Lower lobe of right lung (tissue), 2 donors: ENCODE measurements at regions not wholly inside any gene's neighbourhood (a gene's known extent, or its start where the extent isn't known, plus 50 kb on each side); places are given as distances from the start of the nearest gene placed in this dataset.
A peak's percentile ranks its signal among the peaks of the same experiment; 100 is the strongest.
"Not testable (repeated sequence)": the region's sequence is repeated elsewhere in the genome, so short reads cannot be mapped to it uniquely, and the experiment has no call there.

Experiments used
- ATAC-seq, 2 donors: fragments of 200-7000 bp; cut with Tn5 transposase; one replicate each; pipeline ENCODE4 v1.9.1; 2020 to 2022; ENCODE audit warnings: mild to moderate bottlenecking in 2 of 2, moderate library complexity in 2 of 2
- DNase-seq: peaks from one replicate; pipeline ENCODE4 v3.0.0-alpha.2; 2020
- H3K27ac ChIP-seq: fragments of 200-600 bp; one replicate; pipeline ENCODE4 v1.8.0; 2022
- H3K27me3 ChIP-seq: fragments of 200-600 bp; one replicate; pipeline ENCODE4 v1.8.0; 2022; ENCODE audit warnings: low read depth
- H3K36me3 ChIP-seq: fragments of 200-600 bp; one replicate; pipeline ENCODE4 v1.8.0; 2022; ENCODE audit warnings: mild to moderate bottlenecking
- H3K4me1 ChIP-seq: fragments of 200-600 bp; one replicate; pipeline ENCODE4 v1.8.0; 2022
- H3K4me3 ChIP-seq: fragments of 200-600 bp; one replicate; pipeline ENCODE4 v1.8.0; 2022; ENCODE audit warnings: mild to moderate bottlenecking
- H3K9me3 ChIP-seq: fragments of 200-600 bp; one replicate; pipeline ENCODE4 v1.8.0; 2022
- intact Hi-C: fragments of 100-400 bp; cut with DNase I; formaldehyde crosslinking; loops from one replicate; pipeline ENCODE4 v1.11.0; 2022
- TF ChIP-seq, protein P1 (sequence below): fragments of 200-600 bp; IDR thresholded peaks from one replicate; pipeline ENCODE4 v1.8.0; 2022; ENCODE audit warnings: antibody characterized with exemption, mild to moderate bottlenecking
- donor health status: DM: no; HTN: yes; CAD: no; lungs with severe emphysema.

GRCh38 chr20:25987073-25987927 lies 290.6 kb upstream of the ZNF337 start:
- Histone ChIP-seq H3K9me3 (no peaks in the 10 kb centered on the region), H3K4me1 (no peaks in the 10 kb centered on the region), H3K27me3 (peaks cover 5% of the 10 kb centered on the region), H3K4me3 (peak overlapping the region; percentile 50), H3K36me3 (no peaks in the 10 kb centered on the region), H3K27ac (no peak overlapping the region)
- intact Hi-C loops = no loop called here
- DNase-seq (peak; percentile 53), ATAC-seq (peak; percentile 56 to 65)
- TF ChIP-seq, protein P1, sequence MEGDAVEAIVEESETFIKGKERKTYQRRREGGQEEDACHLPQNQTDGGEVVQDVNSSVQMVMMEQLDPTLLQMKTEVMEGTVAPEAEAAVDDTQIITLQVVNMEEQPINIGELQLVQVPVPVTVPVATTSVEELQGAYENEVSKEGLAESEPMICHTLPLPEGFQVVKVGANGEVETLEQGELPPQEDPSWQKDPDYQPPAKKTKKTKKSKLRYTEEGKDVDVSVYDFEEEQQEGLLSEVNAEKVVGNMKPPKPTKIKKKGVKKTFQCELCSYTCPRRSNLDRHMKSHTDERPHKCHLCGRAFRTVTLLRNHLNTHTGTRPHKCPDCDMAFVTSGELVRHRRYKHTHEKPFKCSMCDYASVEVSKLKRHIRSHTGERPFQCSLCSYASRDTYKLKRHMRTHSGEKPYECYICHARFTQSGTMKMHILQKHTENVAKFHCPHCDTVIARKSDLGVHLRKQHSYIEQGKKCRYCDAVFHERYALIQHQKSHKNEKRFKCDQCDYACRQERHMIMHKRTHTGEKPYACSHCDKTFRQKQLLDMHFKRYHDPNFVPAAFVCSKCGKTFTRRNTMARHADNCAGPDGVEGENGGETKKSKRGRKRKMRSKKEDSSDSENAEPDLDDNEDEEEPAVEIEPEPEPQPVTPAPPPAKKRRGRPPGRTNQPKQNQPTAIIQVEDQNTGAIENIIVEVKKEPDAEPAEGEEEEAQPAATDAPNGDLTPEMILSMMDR = no peak

- Histone ChIP-seq H3K36me3 (no peaks in the 10 kb centered on the region), H3K4me1 (no peaks in the 10 kb centered on the region), H3K4me3 (no peak overlapping the region), H3K9me3 (no peaks in the 10 kb centered on the region), H3K27me3 (no peaks in the 10 kb centered on the region), H3K27ac (no peak overlapping the region)
- intact Hi-C loops = no loop called here
- DNase-seq (no peak), ATAC-seq (no peak)
- TF ChIP-seq, protein P1 = no peak
Measured at GRCh38 chr20:25985597-25985996, 288.9 kb upstream of the ZNF337 start.

DNA sequence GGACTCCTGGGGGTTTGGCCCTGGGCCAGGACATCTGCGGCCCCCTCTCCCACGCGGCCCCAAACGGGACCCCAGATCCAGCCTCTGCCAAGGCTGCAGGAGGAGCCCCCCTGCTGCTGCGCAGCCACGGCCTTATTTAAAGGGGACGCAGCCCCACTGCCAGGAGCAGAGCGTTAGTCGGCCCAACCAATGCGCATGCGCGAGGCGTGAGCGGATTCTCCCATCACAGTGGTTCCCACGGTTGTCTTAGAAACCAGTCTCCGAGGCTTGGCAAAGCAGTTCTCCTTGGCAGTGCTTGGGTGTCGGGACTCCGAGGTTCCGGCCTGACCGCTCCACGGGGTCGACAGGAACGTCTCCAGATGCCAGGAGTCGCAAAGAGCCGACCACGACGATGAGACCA lies 288.3 kb upstream of the ZNF337 start:
- intact Hi-C loops = no loop called here
- Histone ChIP-seq H3K4me1 (no peaks in the 10 kb centered on the region), H3K4me3 (no peak overlapping the region), H3K27ac (no peak overlapping the region), H3K27me3 (no peaks in the 10 kb centered on the region), H3K36me3 (no peaks in the 10 kb centered on the region), H3K9me3 (no peaks in the 10 kb centered on the region)
- TF ChIP-seq, protein P1 = no peak
- DNase-seq (peak; percentile 46), ATAC-seq (peak in 1 of 2 donors; percentile 28)

GRCh38 chr20:25982701-25983100 lies 286.0 kb upstream of the ZNF337 start:
- H3K9me3 ChIP-seq, H3K27ac ChIP-seq, DNase-seq, H3K36me3 ChIP-seq, H3K4me1 ChIP-seq, H3K27me3 ChIP-seq, intact Hi-C loops, ATAC-seq, H3K4me3 ChIP-seq: not testable (repeated sequence)

DNA sequence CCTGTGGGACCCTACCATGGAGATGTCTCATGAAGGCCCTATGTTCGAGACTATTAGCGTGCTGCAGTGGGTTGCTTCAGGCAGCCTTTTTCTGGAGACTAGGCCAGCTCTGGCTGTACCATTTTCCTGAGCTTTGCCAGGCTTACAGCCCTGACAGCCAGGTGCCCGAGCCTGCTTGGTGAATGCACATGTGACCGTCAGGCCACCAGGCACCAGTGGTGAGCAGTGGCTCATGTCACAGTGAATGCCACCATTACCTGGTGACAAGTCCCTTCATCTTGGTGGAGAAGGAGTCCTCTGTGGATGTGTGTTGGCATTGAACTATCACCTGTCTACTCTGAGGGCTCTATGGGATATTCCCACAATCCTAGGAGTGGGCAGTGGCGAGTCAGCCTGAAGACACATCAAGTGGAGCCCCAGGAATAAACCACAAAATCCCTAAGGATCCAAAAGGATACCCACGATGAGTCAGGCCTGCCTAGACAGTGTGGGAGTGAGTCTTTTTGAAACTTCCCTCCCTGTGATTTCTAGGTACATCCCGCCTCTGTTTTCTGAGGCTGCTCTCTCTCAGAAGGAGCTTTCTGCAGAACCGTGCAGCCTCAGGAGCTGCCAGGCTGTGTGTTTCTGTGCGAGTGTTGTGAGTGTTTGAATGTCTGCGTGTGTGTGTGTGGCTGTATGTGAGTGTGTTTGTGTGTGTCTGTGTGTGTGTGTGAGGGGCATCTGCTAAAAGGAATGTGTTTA lies 282.0 kb upstream of the ZNF337 start:
- H3K27me3 ChIP-seq, H3K27ac ChIP-seq, intact Hi-C loops, H3K36me3 ChIP-seq, H3K9me3 ChIP-seq, H3K4me1 ChIP-seq, DNase-seq, H3K4me3 ChIP-seq, ATAC-seq: not testable (repeated sequence)

GRCh38 chr20:25975816-25976215 lies 279.2 kb upstream of the ZNF337 start:
- H3K27ac ChIP-seq, H3K4me3 ChIP-seq, DNase-seq, H3K9me3 ChIP-seq, H3K27me3 ChIP-seq, ATAC-seq, H3K4me1 ChIP-seq, intact Hi-C loops, H3K36me3 ChIP-seq: not testable (repeated sequence)

DNA sequence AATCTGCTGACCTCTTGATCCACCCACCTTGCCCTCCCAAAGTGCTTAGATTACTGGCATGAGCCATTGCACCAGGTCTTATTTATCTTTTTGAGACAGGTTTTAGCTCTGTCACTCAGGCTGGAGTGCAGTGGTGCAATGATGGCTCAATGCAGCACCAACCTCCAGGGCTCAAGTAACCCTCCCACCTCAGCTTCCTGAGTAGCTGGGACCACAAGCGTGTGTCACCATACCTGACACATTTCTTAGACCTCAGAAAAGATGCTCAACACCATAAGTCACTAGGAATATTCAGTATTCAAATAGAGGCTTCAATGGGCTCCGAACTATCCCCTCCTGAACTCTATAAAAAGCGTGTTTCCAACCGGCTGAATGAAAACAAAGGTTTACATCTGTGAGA lies 268.6 kb upstream of the ZNF337 start:
- ATAC-seq, H3K36me3 ChIP-seq, H3K9me3 ChIP-seq, H3K4me1 ChIP-seq, H3K27ac ChIP-seq, H3K4me3 ChIP-seq, intact Hi-C loops, H3K27me3 ChIP-seq, DNase-seq: not testable (repeated sequence)

DNA sequence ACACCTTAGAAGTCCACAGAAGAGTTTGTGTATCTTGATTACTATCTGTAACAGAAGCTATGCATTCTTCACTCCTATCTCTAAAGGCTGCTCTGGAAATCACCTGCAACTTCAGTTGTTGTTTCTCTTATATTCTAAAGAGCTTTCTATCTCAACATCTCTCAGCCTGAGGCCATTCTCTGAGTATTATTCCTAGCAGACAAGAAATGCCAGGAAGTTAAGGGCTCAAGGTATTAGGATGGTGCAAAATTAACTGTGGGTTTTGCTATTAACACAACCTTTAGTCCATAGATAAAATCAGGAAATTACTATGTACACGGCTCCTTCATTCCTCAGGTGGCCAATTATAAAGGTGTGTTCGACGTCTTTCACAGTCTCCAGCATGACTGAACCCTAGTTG lies 257.2 kb upstream of the ZNF337 start:
- H3K4me1 ChIP-seq, H3K9me3 ChIP-seq, intact Hi-C loops, H3K4me3 ChIP-seq, H3K27ac ChIP-seq, H3K36me3 ChIP-seq, H3K27me3 ChIP-seq, ATAC-seq, DNase-seq: not testable (repeated sequence)

GRCh38 chr20:25935230-25935629 lies 238.6 kb upstream of the ZNF337 start:
- H3K4me1 ChIP-seq, ATAC-seq, intact Hi-C loops, H3K27me3 ChIP-seq, H3K36me3 ChIP-seq, H3K4me3 ChIP-seq, DNase-seq, H3K27ac ChIP-seq, H3K9me3 ChIP-seq: not testable (repeated sequence)

- H3K4me1 ChIP-seq, H3K27ac ChIP-seq, ATAC-seq, DNase-seq, H3K36me3 ChIP-seq, H3K4me3 ChIP-seq, H3K27me3 ChIP-seq, intact Hi-C loops, H3K9me3 ChIP-seq: not testable (repeated sequence)
Measured at GRCh38 chr20:25932806-25933205, 236.2 kb upstream of the ZNF337 start.

DNA sequence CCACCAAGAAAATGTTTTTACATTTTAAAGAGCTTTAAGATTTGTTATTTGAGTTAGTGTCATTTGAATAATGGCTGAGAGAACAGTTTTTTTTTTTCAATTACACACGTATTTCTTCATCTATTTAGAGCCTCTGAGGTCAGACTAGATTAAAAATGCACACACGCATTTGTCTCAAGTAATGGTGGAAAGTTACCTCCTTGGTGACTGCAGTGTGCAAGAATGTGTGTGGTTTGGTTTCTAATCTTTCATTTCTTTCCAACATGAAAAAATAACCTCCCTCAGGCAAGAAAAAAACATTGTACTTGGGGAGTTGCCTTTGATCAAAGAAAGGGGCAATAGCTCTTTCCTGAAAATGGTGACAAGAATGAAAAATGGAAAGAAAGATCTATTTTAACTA lies 235.5 kb upstream of the ZNF337 start:
- ATAC-seq, H3K4me3 ChIP-seq, intact Hi-C loops, H3K27me3 ChIP-seq, DNase-seq, H3K36me3 ChIP-seq, H3K9me3 ChIP-seq, H3K4me1 ChIP-seq, H3K27ac ChIP-seq: not testable (repeated sequence)
